ENCODE measurements at regions not wholly inside any gene's neighbourhood (a gene's known extent, or its start where the extent isn't known, plus 50 kb on each side); places are given as distances from the start of the nearest gene placed in this dataset.

GRCh38 chr11:45725776-45726492 lies 60.5 kb upstream of the CHST1 start:
- no peak for TF ChIP-seq EP300 (IDR thresholded peaks at IDR 0.05)
- TF ChIP-seq CTCF (IDR thresholded peaks at IDR 0.05) = no peak
- no peak for TF ChIP-seq POLR2AphosphoS5 (IDR thresholded peaks at IDR 0.05)
- no peak for TF ChIP-seq POLR2A (IDR thresholded peaks at IDR 0.05)
- DNase-seq (no peak), ATAC-seq (ENCODE audit: low FRiP score in 2 of 2) (no peak)
- 63 to 65% methylated on average over 2 to 6 of the region's 6 CpGs for WGBS, 2 donors
- no peaks in the 10 kb centered on the region for H3K36me3 ChIP-seq
- no peak overlapping the region for H3K27ac ChIP-seq
- H3K4me1 ChIP-seq = no peaks in the 10 kb centered on the region
- H3K27me3 ChIP-seq = no peaks in the 10 kb centered on the region
- no peaks in the 10 kb centered on the region for H3K9me3 ChIP-seq
- H3K4me3 ChIP-seq = no peak overlapping the region

- Histone ChIP-seq H3K27me3 (no peaks in the 10 kb centered on the region), H3K36me3 (no peaks in the 10 kb centered on the region), H3K9me3 (no peaks in the 10 kb centered on the region), H3K27ac (no peak overlapping the region), H3K4me1 (no peaks in the 10 kb centered on the region), H3K4me3 (no peak overlapping the region)
- DNase-seq (no peak), ATAC-seq (ENCODE audit: low FRiP score in 2 of 2) (no peak)
- WGBS, 2 donors = 85 to 91% methylated on average over 3 of the region's 3 CpGs
- no peak for TF ChIP-seq EP300 (IDR thresholded peaks at IDR 0.05)
- TF ChIP-seq CTCF (IDR thresholded peaks at IDR 0.05) = no peak
- TF ChIP-seq POLR2AphosphoS5 (IDR thresholded peaks at IDR 0.05) = no peak
- TF ChIP-seq POLR2A (IDR thresholded peaks at IDR 0.05) = no peak
Observed at GRCh38 chr11:45725121-45725520, 59.7 kb upstream of the CHST1 start.

- no peak for TF ChIP-seq CTCF (IDR thresholded peaks at IDR 0.05)
- no peak for TF ChIP-seq POLR2AphosphoS5 (IDR thresholded peaks at IDR 0.05)
- no peak for TF ChIP-seq EP300 (IDR thresholded peaks at IDR 0.05)
- Histone ChIP-seq H3K4me1 (no peaks in the 10 kb centered on the region), H3K27ac (no peak overlapping the region), H3K4me3 (no peak overlapping the region), H3K36me3 (no peaks in the 10 kb centered on the region), H3K9me3 (no peaks in the 10 kb centered on the region), H3K27me3 (no peaks in the 10 kb centered on the region)
- no peak for ATAC-seq (ENCODE audit: low FRiP score in 2 of 2)
- DNase-seq = no peak
- WGBS, 2 donors = 63 to 73% methylated on average over 3 of the region's 3 CpGs
Observed at GRCh38 chr11:45724153-45724552, 58.7 kb upstream of the CHST1 start.

GRCh38 chr11:45723397-45723796 lies 58.0 kb upstream of the CHST1 start:
- Histone ChIP-seq H3K9me3 (no peaks in the 10 kb centered on the region), H3K36me3 (no peaks in the 10 kb centered on the region), H3K4me3 (no peak overlapping the region), H3K4me1 (no peaks in the 10 kb centered on the region), H3K27me3 (no peaks in the 10 kb centered on the region), H3K27ac (no peak overlapping the region)
- no peak for ATAC-seq (ENCODE audit: low FRiP score in 2 of 2)
- TF ChIP-seq POLR2AphosphoS5 (IDR thresholded peaks at IDR 0.05) (no peak), EP300 (IDR thresholded peaks at IDR 0.05) (no peak), CTCF (IDR thresholded peaks at IDR 0.05) (no peak), POLR2A (IDR thresholded peaks at IDR 0.05) (no peak)
- 81 to 82% methylated on average over 7 of the region's 7 CpGs for WGBS, 2 donors
- DNase-seq = no peak

- no peak for TF ChIP-seq EP300 (IDR thresholded peaks at IDR 0.05)
- no peak for TF ChIP-seq CTCF (IDR thresholded peaks at IDR 0.05)
- no peak for TF ChIP-seq POLR2A (IDR thresholded peaks at IDR 0.05)
- no peak for TF ChIP-seq POLR2AphosphoS5 (IDR thresholded peaks at IDR 0.05)
- ATAC-seq (ENCODE audit: low FRiP score in 2 of 2) = no peak
- Histone ChIP-seq H3K4me1 (no peaks in the 10 kb centered on the region), H3K4me3 (no peak overlapping the region), H3K36me3 (no peaks in the 10 kb centered on the region), H3K27me3 (no peaks in the 10 kb centered on the region), H3K27ac (no peak overlapping the region), H3K9me3 (no peaks in the 10 kb centered on the region)
- 81 to 86% methylated on average over 13 of the region's 13 CpGs for WGBS, 2 donors
- no peak for DNase-seq
Observed at GRCh38 chr11:45722144-45722543, 56.7 kb upstream of the CHST1 start.
